ENCODE measurements at regions not wholly inside any gene's neighbourhood (a gene's known extent, or its start where the extent isn't known, plus 50 kb on each side); places are given as distances from the start of the nearest gene placed in this dataset.

GRCh38 chr10:21084700-21085099 is 187.6 kb upstream of the NEBL start:
- Histone ChIP-seq H3K27ac (no peak overlapping the region), H3K4me3 (no peak overlapping the region), H3K9ac (ENCODE audit: insufficient read length) (no peak overlapping the region), H3K36me3 (ENCODE audit: insufficient read depth, low read length) (no peaks in the 10 kb centered on the region), H3K9me3 (ENCODE audit: low read depth, low read length) (no peaks in the 10 kb centered on the region)
- no peak for DNase-seq (ENCODE audit: low read depth, low spot score)
- TF ChIP-seq FOXP2 (optimal IDR thresholded peaks at IDR 0.05; ENCODE audit: control extremely low read depth, extremely low read length, insufficient read depth) (no peak), EZH2 (IDR thresholded peaks at IDR 0.05) (no peak), POLR2AphosphoS5 (IDR thresholded peaks at IDR 0.05; ENCODE audit: borderline replicate concordance, low read depth, low read length) (no peak)

DNA sequence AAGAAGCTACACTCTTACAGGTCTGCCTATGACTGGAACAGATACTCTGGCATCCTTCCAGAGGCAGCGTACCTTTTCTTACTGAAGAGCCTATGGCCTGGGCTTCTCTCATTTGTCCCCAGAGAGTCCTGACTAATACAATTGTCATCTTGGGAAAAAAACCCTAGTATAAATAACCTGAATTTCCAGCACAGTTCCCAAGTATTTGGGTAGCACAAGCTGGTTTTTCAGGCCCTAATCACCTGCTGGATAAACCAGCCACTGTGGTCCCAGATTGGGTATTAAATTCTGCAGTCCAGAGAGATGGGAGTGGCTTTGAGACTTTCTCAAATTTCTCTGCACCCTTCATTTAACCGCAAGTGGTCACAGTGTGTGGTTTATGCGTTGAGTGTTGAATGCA is 186.8 kb upstream of the NEBL start:
- Histone ChIP-seq H3K4me3 (no peak overlapping the region), H3K36me3 (ENCODE audit: insufficient read depth, low read length) (no peaks in the 10 kb centered on the region), H3K9me3 (ENCODE audit: low read depth, low read length) (no peaks in the 10 kb centered on the region), H3K27ac (no peak overlapping the region), H3K9ac (ENCODE audit: insufficient read length) (no peak overlapping the region)
- TF ChIP-seq FOXP2 (optimal IDR thresholded peaks at IDR 0.05; ENCODE audit: control extremely low read depth, extremely low read length, insufficient read depth) (no peak), EZH2 (IDR thresholded peaks at IDR 0.05) (no peak), POLR2AphosphoS5 (IDR thresholded peaks at IDR 0.05; ENCODE audit: borderline replicate concordance, low read depth, low read length) (no peak)
- DNase-seq (ENCODE audit: low read depth, low spot score) = no peak

- H3K27ac ChIP-seq = no peak overlapping the region
- no peaks in the 10 kb centered on the region for H3K9me3 ChIP-seq (ENCODE audit: low read depth, low read length)
- no peak overlapping the region for H3K9ac ChIP-seq (ENCODE audit: insufficient read length)
- H3K36me3 ChIP-seq (ENCODE audit: insufficient read depth, low read length) = no peaks in the 10 kb centered on the region
- DNase-seq (ENCODE audit: low read depth, low spot score) = no peak
- no peak overlapping the region for H3K4me3 ChIP-seq
- TF ChIP-seq EZH2 (IDR thresholded peaks at IDR 0.05) (no peak), POLR2AphosphoS5 (IDR thresholded peaks at IDR 0.05; ENCODE audit: borderline replicate concordance, low read depth, low read length) (no peak), FOXP2 (optimal IDR thresholded peaks at IDR 0.05; ENCODE audit: control extremely low read depth, extremely low read length, insufficient read depth) (no peak)
These were observed 185.1 kb upstream of the NEBL start for GRCh38 chr10:21082206-21082605.

DNA sequence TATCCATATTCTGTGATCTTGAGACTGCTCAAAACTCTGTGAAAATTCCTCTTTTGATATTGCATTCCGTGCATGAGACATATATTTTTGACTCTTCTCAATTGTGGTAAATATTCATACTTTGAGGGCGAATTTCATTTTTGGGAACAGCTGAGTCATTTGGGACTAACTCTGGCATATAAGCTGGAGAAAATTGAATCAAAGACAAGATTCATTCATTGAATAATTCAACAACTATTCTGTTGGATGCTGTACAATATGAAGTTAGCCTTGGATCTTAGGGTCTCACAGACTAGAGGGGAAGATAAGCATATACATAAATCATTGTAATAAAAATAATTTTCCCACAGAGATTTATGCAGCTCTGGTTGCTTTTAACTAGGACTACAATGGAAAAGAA is 183.2 kb upstream of the NEBL start:
- TF ChIP-seq POLR2AphosphoS5 (IDR thresholded peaks at IDR 0.05; ENCODE audit: borderline replicate concordance, low read depth, low read length) (no peak), EZH2 (IDR thresholded peaks at IDR 0.05) (no peak), FOXP2 (optimal IDR thresholded peaks at IDR 0.05; ENCODE audit: control extremely low read depth, extremely low read length, insufficient read depth) (no peak)
- no peaks in the 10 kb centered on the region for H3K36me3 ChIP-seq (ENCODE audit: insufficient read depth, low read length)
- no peak overlapping the region for H3K27ac ChIP-seq
- H3K9ac ChIP-seq (ENCODE audit: insufficient read length) = no peak overlapping the region
- no peaks in the 10 kb centered on the region for H3K9me3 ChIP-seq (ENCODE audit: low read depth, low read length)
- DNase-seq (ENCODE audit: low read depth, low spot score) = no peak
- no peak overlapping the region for H3K4me3 ChIP-seq

DNA sequence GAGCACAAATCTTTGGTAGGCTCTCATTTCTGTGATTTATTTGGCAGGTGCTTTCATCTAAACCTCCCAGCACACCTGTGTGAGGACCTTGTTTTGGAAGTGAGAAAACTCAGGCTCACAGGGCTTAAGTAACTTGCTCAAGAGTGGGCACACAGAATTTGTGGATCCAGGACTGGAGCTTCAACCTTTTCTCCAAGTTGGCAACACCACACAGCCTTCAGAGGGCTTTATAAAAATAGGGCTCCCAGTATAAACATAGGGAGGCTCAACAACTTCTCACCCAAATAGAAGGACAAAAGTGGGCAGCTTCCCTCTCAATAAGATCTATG is 182.2 kb upstream of the NEBL start:
- Histone ChIP-seq H3K9ac (ENCODE audit: insufficient read length) (no peak overlapping the region), H3K9me3 (ENCODE audit: low read depth, low read length) (no peaks in the 10 kb centered on the region), H3K27ac (no peak overlapping the region), H3K4me3 (no peak overlapping the region), H3K36me3 (ENCODE audit: insufficient read depth, low read length) (no peaks in the 10 kb centered on the region)
- TF ChIP-seq EZH2 (IDR thresholded peaks at IDR 0.05) = no peak
- no peak for TF ChIP-seq FOXP2 (optimal IDR thresholded peaks at IDR 0.05; ENCODE audit: control extremely low read depth, extremely low read length, insufficient read depth)
- no peak for TF ChIP-seq POLR2AphosphoS5 (IDR thresholded peaks at IDR 0.05; ENCODE audit: borderline replicate concordance, low read depth, low read length)
- no peak for DNase-seq (ENCODE audit: low read depth, low spot score)

DNA sequence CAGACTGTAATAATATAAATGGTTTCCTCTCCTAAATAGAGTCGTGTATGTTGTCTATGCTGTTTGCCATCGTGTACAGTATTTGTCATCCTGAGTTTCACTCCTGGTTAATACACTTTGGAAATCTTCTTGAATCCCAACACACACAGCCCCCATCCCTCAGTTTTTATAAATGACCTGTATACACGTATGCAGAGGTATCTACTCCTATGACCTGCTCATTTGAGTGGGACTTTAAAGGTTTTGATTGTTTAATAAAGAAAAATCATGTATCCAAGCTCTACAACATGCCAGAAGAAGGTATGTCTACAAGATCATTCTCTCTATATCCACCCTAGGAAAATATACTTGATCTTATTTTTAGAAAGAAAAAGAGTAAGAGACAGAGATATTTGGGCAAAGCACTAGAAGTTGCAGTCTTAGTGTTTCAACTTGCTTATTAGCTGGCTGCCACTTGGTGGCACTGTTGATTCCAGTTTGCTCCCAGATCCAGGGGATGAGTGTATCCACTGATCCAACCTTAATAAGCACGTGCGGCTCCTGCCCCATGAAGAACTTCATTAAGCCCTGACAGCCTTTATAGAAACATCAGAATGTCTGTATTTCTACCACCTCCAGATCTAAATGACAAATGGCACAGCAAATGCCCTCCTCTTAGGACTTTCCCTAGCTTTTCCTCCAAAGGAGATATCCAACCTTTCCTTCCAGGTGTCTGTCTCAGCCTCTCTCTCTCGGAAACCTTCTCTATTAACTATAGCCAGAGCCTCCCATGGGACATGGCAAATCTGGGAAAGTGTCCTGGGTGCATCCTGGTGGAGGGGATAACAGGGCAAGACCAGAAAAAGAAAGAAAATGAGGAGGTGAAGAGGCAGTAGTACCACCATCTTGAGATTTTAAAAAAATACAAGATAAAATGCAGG is 181.6 kb upstream of the NEBL start:
- no peaks in the 10 kb centered on the region for H3K36me3 ChIP-seq (ENCODE audit: insufficient read depth, low read length)
- no peak overlapping the region for H3K9ac ChIP-seq (ENCODE audit: insufficient read length)
- H3K4me3 ChIP-seq = no peak overlapping the region
- no peak overlapping the region for H3K27ac ChIP-seq
- DNase-seq (ENCODE audit: low read depth, low spot score) = no peak
- no peak for TF ChIP-seq POLR2AphosphoS5 (IDR thresholded peaks at IDR 0.05; ENCODE audit: borderline replicate concordance, low read depth, low read length)
- H3K9me3 ChIP-seq (ENCODE audit: low read depth, low read length) = no peaks in the 10 kb centered on the region

- Histone ChIP-seq H3K9ac (ENCODE audit: insufficient read length) (no peak overlapping the region), H3K9me3 (ENCODE audit: low read depth, low read length) (no peaks in the 10 kb centered on the region), H3K4me3 (no peak overlapping the region), H3K36me3 (ENCODE audit: insufficient read depth, low read length) (no peaks in the 10 kb centered on the region), H3K27ac (no peak overlapping the region)
- TF ChIP-seq FOXP2 (optimal IDR thresholded peaks at IDR 0.05; ENCODE audit: control extremely low read depth, extremely low read length, insufficient read depth) (no peak), POLR2AphosphoS5 (IDR thresholded peaks at IDR 0.05; ENCODE audit: borderline replicate concordance, low read depth, low read length) (no peak), EZH2 (IDR thresholded peaks at IDR 0.05) (no peak)
- DNase-seq (ENCODE audit: low read depth, low spot score) = no peak
These were observed 180.6 kb upstream of the NEBL start for GRCh38 chr10:21077681-21078080.

- no peak overlapping the region for H3K27ac ChIP-seq
- no peaks in the 10 kb centered on the region for H3K36me3 ChIP-seq (ENCODE audit: insufficient read depth, low read length)
- H3K4me3 ChIP-seq = no peak overlapping the region
- H3K9ac ChIP-seq (ENCODE audit: insufficient read length) = no peak overlapping the region
- no peak for DNase-seq (ENCODE audit: low read depth, low spot score)
- no peaks in the 10 kb centered on the region for H3K9me3 ChIP-seq (ENCODE audit: low read depth, low read length)
- TF ChIP-seq POLR2AphosphoS5 (IDR thresholded peaks at IDR 0.05; ENCODE audit: borderline replicate concordance, low read depth, low read length) = no peak
- TF ChIP-seq FOXP2 (optimal IDR thresholded peaks at IDR 0.05; ENCODE audit: control extremely low read depth, extremely low read length, insufficient read depth) = no peak
- no peak for TF ChIP-seq EZH2 (IDR thresholded peaks at IDR 0.05)
These were observed 179.3 kb upstream of the NEBL start for GRCh38 chr10:21076381-21076780.

GRCh38 chr10:21075880-21076279 is 178.8 kb upstream of the NEBL start:
- H3K9me3 ChIP-seq (ENCODE audit: low read depth, low read length) = no peaks in the 10 kb centered on the region
- TF ChIP-seq POLR2AphosphoS5 (IDR thresholded peaks at IDR 0.05; ENCODE audit: borderline replicate concordance, low read depth, low read length) (no peak), FOXP2 (optimal IDR thresholded peaks at IDR 0.05; ENCODE audit: control extremely low read depth, extremely low read length, insufficient read depth) (no peak), EZH2 (IDR thresholded peaks at IDR 0.05) (no peak)
- no peak for DNase-seq (ENCODE audit: low read depth, low spot score)
- H3K9ac ChIP-seq (ENCODE audit: insufficient read length) = no peak overlapping the region
- no peak overlapping the region for H3K27ac ChIP-seq
- H3K4me3 ChIP-seq = no peak overlapping the region
- no peaks in the 10 kb centered on the region for H3K36me3 ChIP-seq (ENCODE audit: insufficient read depth, low read length)

Data from SK-N-MC (cell line).